H9 (cell line): ENCODE measurements at regions not wholly inside any gene's neighbourhood (a gene's known extent, or its start where the extent isn't known, plus 50 kb on each side); places are given as distances from the start of the nearest gene placed in this dataset.

ENCODE experiments used
- DNase-seq: peaks from one replicate; pipeline ENCODE4 v3.0.0-alpha.2; 2017
- H2AFZ ChIP-seq: one replicate; pipeline ENCODE4 v1.6.1; 2013; ENCODE audit warnings: mild to moderate bottlenecking, low read length, control low read depth, moderate library complexity
- H2AK5ac ChIP-seq: 2 replicates; pipeline ENCODE4 v1.6.1; 2013; ENCODE audit warnings: low read length, control low read depth, mixed read lengths; ENCODE audit not compliant: insufficient read length
- H2BK120ac ChIP-seq: one replicate; pipeline ENCODE4 v1.6.1; 2013; ENCODE audit warnings: low read depth, mild to moderate bottlenecking, low read length, control low read depth, inconsistent platforms; ENCODE audit not compliant: poor library complexity, severe bottlenecking
- H2BK12ac ChIP-seq: 2 replicates; pipeline ENCODE4 v1.6.1; 2013; ENCODE audit warnings: low read length, control low read depth, mixed read lengths, low read depth; ENCODE audit not compliant: insufficient read length
- H2BK15ac ChIP-seq: 2 replicates; pipeline ENCODE4 v1.6.1; 2013; ENCODE audit warnings: low read depth, low read length, control low read depth
- H2BK20ac ChIP-seq: one replicate; pipeline ENCODE4 v1.6.1; 2013; ENCODE audit warnings: low read depth, mild to moderate bottlenecking, low read length, control low read depth, inconsistent platforms; ENCODE audit not compliant: poor library complexity, severe bottlenecking
- H2BK5ac ChIP-seq: 2 replicates; pipeline ENCODE4 v1.6.1; 2013; ENCODE audit warnings: low read length, control low read depth, mixed read lengths; ENCODE audit not compliant: insufficient read length
- H3K14ac ChIP-seq: 2 replicates; pipeline ENCODE4 v1.6.1; 2013; ENCODE audit warnings: low read length, control low read depth; ENCODE audit not compliant: insufficient read depth
- H3K18ac ChIP-seq: 2 replicates; pipeline ENCODE4 v1.6.1; 2013; ENCODE audit warnings: low read depth, mild to moderate bottlenecking, mixed read lengths, low read length, control low read depth; ENCODE audit not compliant: insufficient read length
- H3K23ac ChIP-seq: 2 replicates; pipeline ENCODE4 v1.6.1; 2013; ENCODE audit warnings: low read length, control low read depth, mixed read lengths, low read depth; ENCODE audit not compliant: insufficient read length
- H3K23me2 ChIP-seq: 2 replicates; pipeline ENCODE4 v1.6.1; 2013; ENCODE audit warnings: low read depth, mild to moderate bottlenecking, mixed read lengths, low read length, control low read depth; ENCODE audit not compliant: insufficient read length, poor library complexity, severe bottlenecking
- H3K27ac ChIP-seq: 2 replicates; pipeline ENCODE4 v1.5.1; 2013; ENCODE audit warnings: low read length, control low read depth, mixed read lengths, low read depth; ENCODE audit not compliant: insufficient read length
- H3K27me3 ChIP-seq: 2 replicates; pipeline ENCODE4 v1.6.1; 2013; ENCODE audit warnings: low read length, control low read depth, inconsistent platforms; ENCODE audit not compliant: insufficient read depth
- H3K4ac ChIP-seq: 2 replicates; pipeline ENCODE4 v1.6.1; 2013; ENCODE audit warnings: low read depth, mild to moderate bottlenecking, control low read depth, inconsistent platforms, low read length, moderate library complexity
- H3K4me1 ChIP-seq: 2 replicates; pipeline ENCODE4 v1.6.1; 2013; ENCODE audit warnings: low read length, control low read depth, inconsistent platforms; ENCODE audit not compliant: insufficient read depth
- H3K4me2 ChIP-seq: 2 replicates; pipeline ENCODE4 v1.6.1; 2013; ENCODE audit warnings: low read length, control low read depth, mixed read lengths; ENCODE audit not compliant: insufficient read length, insufficient read depth
- H3K56ac ChIP-seq: 2 replicates; pipeline ENCODE4 v1.6.1; 2013; ENCODE audit warnings: low read depth, mild to moderate bottlenecking, mixed read lengths, low read length, control low read depth; ENCODE audit not compliant: insufficient read length
- H3K79me1 ChIP-seq: 2 replicates; pipeline ENCODE4 v1.6.1; 2013; ENCODE audit warnings: low read depth, mild to moderate bottlenecking, moderate library complexity, low read length, control low read depth, inconsistent platforms; ENCODE audit not compliant: insufficient read depth, poor library complexity, severe bottlenecking
- H3K79me2 ChIP-seq: 2 replicates; pipeline ENCODE4 v1.6.1; 2013; ENCODE audit warnings: low read length, control low read depth, inconsistent platforms; ENCODE audit not compliant: insufficient read depth
- H3K9ac ChIP-seq: 2 replicates; pipeline ENCODE4 v1.6.1; 2013; ENCODE audit warnings: low read length, control low read depth, mixed read lengths; ENCODE audit not compliant: insufficient read length; ENCODE audit errors: extremely low read depth
- H3K9me3 ChIP-seq: one replicate; pipeline ENCODE4 v1.6.1; 2013; ENCODE audit warnings: low read depth, low read length, inconsistent platforms; ENCODE audit not compliant: control insufficient read depth
- H3T11ph ChIP-seq: one replicate; pipeline ENCODE4 v1.6.1; 2013; ENCODE audit warnings: mild to moderate bottlenecking, low read length, control low read depth, inconsistent platforms
- H4K20me1 ChIP-seq: one replicate; pipeline ENCODE4 v1.6.1; 2013; ENCODE audit not compliant: control insufficient read depth, insufficient read length, insufficient read depth
- H4K5ac ChIP-seq: 2 replicates; pipeline ENCODE4 v1.6.1; 2013; ENCODE audit warnings: low read depth, mild to moderate bottlenecking, mixed read lengths, low read length, control low read depth; ENCODE audit not compliant: insufficient read length
- H4K8ac ChIP-seq: replicated peaks from 2 replicates; pipeline ENCODE4 v1.6.1; 2013; ENCODE audit warnings: low read length, control low read depth, mixed read lengths, low read depth; ENCODE audit not compliant: insufficient read length
- H4K91ac ChIP-seq: 2 replicates; pipeline ENCODE4 v1.6.1; 2013; ENCODE audit warnings: low read depth, mild to moderate bottlenecking, moderate library complexity, mixed read lengths, low read length, control low read depth; ENCODE audit not compliant: insufficient read length
- H3K27ac Mint-ChIP-seq, 3 experiments: 2 replicates in 2 of 3; 3 replicates in 1 of 3; pipeline ENCODE4 v1.8.0; 2020 to 2021; ENCODE audit warnings: mixed read lengths in 3 of 3, mild to moderate bottlenecking in 1 of 3, moderate library complexity in 1 of 3
- H3K27me3 Mint-ChIP-seq: 2 replicates; pipeline ENCODE4 v1.8.0; 2021; ENCODE audit warnings: low read depth, mild to moderate bottlenecking, moderate library complexity, mixed read lengths
- H3K36me3 Mint-ChIP-seq, 3 experiments: 2 replicates in 2 of 3; 3 replicates in 1 of 3; pipeline ENCODE4 v1.8.0; 2020 to 2021; ENCODE audit warnings: low read depth in 3 of 3, mixed read lengths in 3 of 3; ENCODE audit not compliant: insufficient read depth in 1 of 3
- H3K4me1 Mint-ChIP-seq, 2 experiments: 2 replicates each; pipeline ENCODE4 v1.8.0; 2020; ENCODE audit warnings: mixed read lengths in 2 of 2
- H3K4me3 Mint-ChIP-seq, 2 experiments: 2 replicates in 1 of 2; 3 replicates in 1 of 2; pipeline ENCODE4 v1.8.0; 2020 to 2021; ENCODE audit warnings: mild to moderate bottlenecking in 2 of 2, mixed read lengths in 2 of 2, moderate library complexity in 1 of 2
- H3K9me3 Mint-ChIP-seq, 2 experiments: 2 replicates in 1 of 2; 3 replicates in 1 of 2; pipeline ENCODE4 v1.8.0; 2020; ENCODE audit warnings: mild to moderate bottlenecking in 2 of 2, mixed read lengths in 2 of 2, moderate library complexity in 1 of 2
- WGBS: extraction: QIAGEN DNeasy Blood & Tissue Kit; methylation state at CpG from one replicate; pipeline ENCODE4 v1.1.7; 2013; ENCODE audit warnings: missing lambda C conversion rate, low lambda C conversion rate, mixed read lengths; ENCODE audit not compliant: insufficient read length; ENCODE audit errors: extremely low coverage; 5-methylcytosine and 5-hydroxymethylcytosine counted together
- TF ChIP-seq, protein P1 (sequence below): fragments of 200-600 bp; sonication (generic); conservative IDR thresholded peaks from 3 replicates; pipeline ENCODE4 v1.8.0; 2021; ENCODE audit warnings: antibody characterized with exemption, mild to moderate bottlenecking

DNA sequence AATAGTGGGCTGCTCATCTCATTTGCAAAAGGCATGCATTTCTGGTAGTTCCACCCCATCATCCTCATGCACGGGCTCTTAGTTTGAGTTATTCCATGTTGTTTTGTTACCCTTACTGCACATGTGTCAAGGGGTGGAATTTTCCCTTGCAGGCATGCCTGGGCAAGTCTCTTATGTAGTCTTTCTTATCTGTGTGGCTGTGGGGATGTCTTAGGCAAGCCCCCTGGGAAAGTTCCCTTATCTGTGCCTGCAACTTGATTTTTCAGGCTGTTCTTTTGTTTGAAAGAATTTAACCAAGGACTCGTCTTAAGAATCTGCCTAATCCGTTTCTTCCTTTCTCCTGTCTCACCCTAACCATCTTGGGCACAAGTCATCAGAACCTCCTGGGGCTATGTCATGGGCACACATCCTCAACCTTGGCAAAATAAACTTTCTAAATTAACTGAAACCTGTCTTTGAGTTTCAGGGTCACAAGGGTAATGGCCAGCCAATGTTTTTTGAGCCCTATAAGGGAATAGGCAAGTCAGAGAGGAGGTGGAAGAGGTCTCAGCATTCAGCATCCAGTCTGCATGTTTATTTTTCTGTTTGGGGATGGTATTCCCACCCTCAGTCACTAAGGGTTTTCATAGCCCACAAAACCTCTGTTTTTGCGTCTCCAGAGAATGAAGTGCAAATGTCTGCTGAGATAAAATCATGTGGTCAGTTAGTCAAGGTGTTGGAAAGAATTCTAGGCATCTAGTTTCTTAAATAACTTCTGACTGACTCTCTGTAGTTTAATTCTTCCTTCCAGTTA, 579.7 kb downstream of the PLA2G4A start:
- Histone ChIP-seq H3K23me2 (no peaks in the 10 kb centered on the region), H3K27ac (peak overlapping the region; percentile 43), H2BK15ac (no peak overlapping the region), H3K4ac (no peak overlapping the region), H3K79me1 (no peaks in the 10 kb centered on the region), H2BK20ac (no peak overlapping the region), H2BK12ac (no peak overlapping the region), H4K91ac (no peak overlapping the region), H3T11ph (peak overlapping the region; percentile 60), H3K79me2 (no peaks in the 10 kb centered on the region), H2BK5ac (no peak overlapping the region), H2AK5ac (no peak overlapping the region), H3K9ac (no peak overlapping the region), H3K27me3 (no peaks in the 10 kb centered on the region), H4K5ac (no peak overlapping the region), H3K23ac (no peak overlapping the region), H2BK120ac (peak overlapping the region; percentile 90), H2AFZ (peak overlapping the region; percentile 68), H3K4me1 (no peaks in the 10 kb centered on the region; the same call in 1 of the 2 replicates), H3K56ac (no peak overlapping the region), H3K4me2 (no peak overlapping the region), H3K14ac (no peak overlapping the region; the same call in 1 of the 2 replicates), H4K20me1 (no peaks in the 10 kb centered on the region), H4K8ac (no peak overlapping the region), H3K18ac (peak overlapping the region; percentile 82), H3K9me3 (no peaks in the 10 kb centered on the region)
- DNase-seq: no peak
- H3K27ac Mint-ChIP-seq: peak overlapping the region in 2 of 3 experiments; percentile 87 to 97; a peak in 4 of 7 replicates
- no CpG with 5 or more reads among the region's 4 CpGs for WGBS
- H3K36me3 Mint-ChIP-seq: peaks cover 0 to 14% (median 0%) of the 10 kb centered on the region in 3 experiments; a peak in 2 of 7 replicates
- no peak overlapping the region for H3K4me3 Mint-ChIP-seq
- H3K27me3 Mint-ChIP-seq: no peaks in the 10 kb centered on the region
- no peaks in the 10 kb centered on the region; a peak in 1 of 5 replicates for H3K9me3 Mint-ChIP-seq
- peaks cover 20 to 29% of the 10 kb centered on the region in 2 experiments for H3K4me1 Mint-ChIP-seq
- TF ChIP-seq, protein P1, sequence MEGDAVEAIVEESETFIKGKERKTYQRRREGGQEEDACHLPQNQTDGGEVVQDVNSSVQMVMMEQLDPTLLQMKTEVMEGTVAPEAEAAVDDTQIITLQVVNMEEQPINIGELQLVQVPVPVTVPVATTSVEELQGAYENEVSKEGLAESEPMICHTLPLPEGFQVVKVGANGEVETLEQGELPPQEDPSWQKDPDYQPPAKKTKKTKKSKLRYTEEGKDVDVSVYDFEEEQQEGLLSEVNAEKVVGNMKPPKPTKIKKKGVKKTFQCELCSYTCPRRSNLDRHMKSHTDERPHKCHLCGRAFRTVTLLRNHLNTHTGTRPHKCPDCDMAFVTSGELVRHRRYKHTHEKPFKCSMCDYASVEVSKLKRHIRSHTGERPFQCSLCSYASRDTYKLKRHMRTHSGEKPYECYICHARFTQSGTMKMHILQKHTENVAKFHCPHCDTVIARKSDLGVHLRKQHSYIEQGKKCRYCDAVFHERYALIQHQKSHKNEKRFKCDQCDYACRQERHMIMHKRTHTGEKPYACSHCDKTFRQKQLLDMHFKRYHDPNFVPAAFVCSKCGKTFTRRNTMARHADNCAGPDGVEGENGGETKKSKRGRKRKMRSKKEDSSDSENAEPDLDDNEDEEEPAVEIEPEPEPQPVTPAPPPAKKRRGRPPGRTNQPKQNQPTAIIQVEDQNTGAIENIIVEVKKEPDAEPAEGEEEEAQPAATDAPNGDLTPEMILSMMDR: no peak
